Stimulated activated CD8-positive, alpha-beta memory T cell treated with anti-CD3 and anti-CD28 coated beads, Interleukin-4, amount 100 ng/mL, for 24 hours (primary cell): ENCODE measurements at regions not wholly inside any gene's neighbourhood (a gene's known extent, or its start where the extent isn't known, plus 50 kb on each side); places are given as distances from the start of the nearest gene placed in this dataset.

Source experiments
- DNase-seq: peaks from one replicate; pipeline ENCODE4 v3.0.0-alpha.2; 2020; ENCODE audit warnings: low read depth

- no peak for DNase-seq
Measured at GRCh38 chr3:194928831-194929577, 243.3 kb downstream of the FAM43A start.

- no peak for DNase-seq
Measured at GRCh38 chr3:194929578-194929960, 243.9 kb downstream of the FAM43A start.

GRCh38 chr3:194930377-194931204 lies 244.9 kb downstream of the FAM43A start:
- DNase-seq = no peak

GRCh38 chr3:194931347-194931746 lies 245.7 kb downstream of the FAM43A start:
- no peak for DNase-seq

GRCh38 chr3:194931865-194932264 lies 246.2 kb downstream of the FAM43A start:
- no peak for DNase-seq

GRCh38 chr3:194933465-194933864 lies 247.8 kb downstream of the FAM43A start:
- no peak for DNase-seq

- DNase-seq = no peak
Measured at GRCh38 chr3:194935061-194935460, 249.4 kb downstream of the FAM43A start.

GRCh38 chr3:194935632-194936470 lies 250.2 kb downstream of the FAM43A start:
- DNase-seq = no peak

GRCh38 chr3:194936659-194937058 lies 251.0 kb downstream of the FAM43A start:
- no peak for DNase-seq

- DNase-seq = no peak
Measured at GRCh38 chr3:194937144-194937543, 251.5 kb downstream of the FAM43A start.

GRCh38 chr3:194937882-194938321 lies 252.2 kb downstream of the FAM43A start:
- DNase-seq = no peak

- DNase-seq = no peak
Measured at GRCh38 chr3:194938845-194939531, 253.3 kb downstream of the FAM43A start.

GRCh38 chr3:194939532-194939909 lies 253.8 kb downstream of the FAM43A start:
- no peak for DNase-seq

- no peak for DNase-seq
Measured at GRCh38 chr3:194939949-194940770, 254.5 kb downstream of the FAM43A start.

GRCh38 chr3:194941360-194941955 lies 255.8 kb downstream of the FAM43A start:
- DNase-seq = no peak

- DNase-seq = no peak
Measured at GRCh38 chr3:194941956-194942511, 256.4 kb downstream of the FAM43A start.

- DNase-seq = no peak
Measured at GRCh38 chr3:194944526-194944925, 258.8 kb downstream of the FAM43A start.

- DNase-seq = no peak
Measured at GRCh38 chr3:194945508-194945907, 259.8 kb downstream of the FAM43A start.

- DNase-seq = no peak
Measured at GRCh38 chr3:194946091-194946490, 260.4 kb downstream of the FAM43A start.

GRCh38 chr3:194949592-194949991 lies 263.9 kb downstream of the FAM43A start:
- DNase-seq = no peak
